ENCODE measurements at regions not wholly inside any gene's neighbourhood (a gene's known extent, or its start where the extent isn't known, plus 50 kb on each side); places are given as distances from the start of the nearest gene placed in this dataset.

- Histone ChIP-seq H3K79me2 (ENCODE audit: insufficient read depth) (no peaks in the 10 kb centered on the region), H3K9me2 (no peaks in the 10 kb centered on the region), H3K4me3 (ENCODE audit: low read depth in 2 of 2, low read length in 1 of 2) (no peak overlapping the region), H3K36me3 (replicated peaks in 1 of 2; ENCODE audit: control insufficient read depth in 1 of 2, insufficient read depth in 2 of 2, low read length in 1 of 2) (no peaks in the 10 kb centered on the region), H3F3A (replicated peaks; ENCODE audit: insufficient read depth) (no peaks in the 10 kb centered on the region), H3K9ac (no peak overlapping the region), H3K4me2 (no peak overlapping the region), H2AFZ (ENCODE audit: low read depth) (no peak overlapping the region), H3K9me3 (no peaks in the 10 kb centered on the region), H3K4me1 (ENCODE audit: control insufficient read depth in 1 of 2, insufficient read depth in 2 of 2, low read depth in 1 of 2, low read length in 1 of 2) (no peaks in the 10 kb centered on the region), H4K20me1 (ENCODE audit: insufficient read depth) (no peaks in the 10 kb centered on the region), H3K27me3 (ENCODE audit: insufficient read depth) (no peaks in the 10 kb centered on the region), H3K27ac (ENCODE audit: low read depth in 2 of 2, low read length in 1 of 2) (no peak overlapping the region)
- DNase-seq: no peak
- ChIA-PET CTCF (no interaction called here), POLR2A (no interaction called here)
- TF ChIP-seq RAD21 (IDR thresholded peaks at IDR 0.05; ENCODE audit: low read length) (no peak), EP300 (IDR thresholded peaks at IDR 0.05; ENCODE audit: borderline replicate concordance in 1 of 2, low read depth in 1 of 2, low read length in 1 of 2) (no peak), POLR2AphosphoS5 (IDR thresholded peaks at IDR 0.05; ENCODE audit: low read depth, low read length) (no peak), SMC3 (IDR thresholded peaks at IDR 0.05; ENCODE audit: low read depth, low read length) (no peak), CTCF (IDR thresholded peaks at IDR 0.05) (no peak), CHD2 (IDR thresholded peaks at IDR 0.05; ENCODE audit: low read length, partially characterized antibody) (no peak), FOSL2 (IDR thresholded peaks at IDR 0.05; ENCODE audit: borderline replicate concordance, low read depth) (no peak), NRF1 (IDR thresholded peaks at IDR 0.05; ENCODE audit: low read depth, low read length) (no peak), REST (IDR thresholded peaks at IDR 0.05; ENCODE audit: low read depth, low read length) (no peak), IRF3 (IDR thresholded peaks at IDR 0.05; ENCODE audit: low read depth, low read length) (no peak), USF2 (IDR thresholded peaks at IDR 0.05; ENCODE audit: borderline replicate concordance, low read depth, low read length) (no peak), RFX5 (IDR thresholded peaks at IDR 0.05; ENCODE audit: low read length) (no peak), TEAD4 (IDR thresholded peaks at IDR 0.05; ENCODE audit: borderline replicate concordance, insufficient read depth) (no peak), PBX3 (IDR thresholded peaks at IDR 0.05) (no peak), FOXM1 (IDR thresholded peaks at IDR 0.05; ENCODE audit: low read depth) (no peak)
- WGBS (ENCODE audit: low lambda C conversion rate): 25% methylated on average over 6 of the region's 6 CpGs
These were observed 235.8 kb downstream of the NEDD1 start for GRCh38 chr12:97142737-97143410.
